ENCODE measurements at regions not wholly inside any gene's neighbourhood (a gene's known extent, or its start where the extent isn't known, plus 50 kb on each side); places are given as distances from the start of the nearest gene placed in this dataset.

GRCh38 chr6:14682812-14683211, 563.1 kb upstream of the JARID2 start:
- Histone ChIP-seq H3K4me1 (ENCODE audit: insufficient read depth, poor library complexity, severe bottlenecking) (no peaks in the 10 kb centered on the region), H3K4me3 (ENCODE audit: severe bottlenecking) (no peak overlapping the region), H3K27me3 (ENCODE audit: insufficient read depth, poor library complexity, severe bottlenecking) (no peaks in the 10 kb centered on the region), H3K27ac (ENCODE audit: poor library complexity, severe bottlenecking) (no peak overlapping the region), H3K9me3 (ENCODE audit: severe bottlenecking) (no peaks in the 10 kb centered on the region), H3K36me3 (ENCODE audit: low read depth) (no peaks in the 10 kb centered on the region)
- no peak for DNase-seq (ENCODE audit: low spot score)
- TF ChIP-seq CTCF (IDR thresholded peaks at IDR 0.05; ENCODE audit: poor library complexity, severe bottlenecking): no peak
- ATAC-seq (ENCODE audit: low read depth): peak; percentile 75

- ATAC-seq (ENCODE audit: low read depth) (no peak), DNase-seq (ENCODE audit: low spot score) (no peak)
- Histone ChIP-seq H3K4me3 (ENCODE audit: severe bottlenecking) (no peak overlapping the region), H3K9me3 (ENCODE audit: severe bottlenecking) (no peaks in the 10 kb centered on the region), H3K27me3 (ENCODE audit: insufficient read depth, poor library complexity, severe bottlenecking) (no peaks in the 10 kb centered on the region), H3K4me1 (ENCODE audit: insufficient read depth, poor library complexity, severe bottlenecking) (no peaks in the 10 kb centered on the region), H3K27ac (ENCODE audit: poor library complexity, severe bottlenecking) (no peak overlapping the region), H3K36me3 (ENCODE audit: low read depth) (no peaks in the 10 kb centered on the region)
- TF ChIP-seq CTCF (IDR thresholded peaks at IDR 0.05; ENCODE audit: poor library complexity, severe bottlenecking): no peak
Observed at GRCh38 chr6:14689639-14690038, 556.2 kb upstream of the JARID2 start.

GRCh38 chr6:14690120-14691056, 555.5 kb upstream of the JARID2 start:
- no peaks in the 10 kb centered on the region for H3K9me3 ChIP-seq (ENCODE audit: severe bottlenecking)
- H3K4me1 ChIP-seq (ENCODE audit: insufficient read depth, poor library complexity, severe bottlenecking): no peaks in the 10 kb centered on the region
- TF ChIP-seq CTCF (IDR thresholded peaks at IDR 0.05; ENCODE audit: poor library complexity, severe bottlenecking): no peak
- H3K36me3 ChIP-seq (ENCODE audit: low read depth): no peaks in the 10 kb centered on the region
- no peaks in the 10 kb centered on the region for H3K27me3 ChIP-seq (ENCODE audit: insufficient read depth, poor library complexity, severe bottlenecking)
- DNase-seq (ENCODE audit: low spot score): no peak
- H3K27ac ChIP-seq (ENCODE audit: poor library complexity, severe bottlenecking): no peak overlapping the region
- no peak for ATAC-seq (ENCODE audit: low read depth)
- H3K4me3 ChIP-seq (ENCODE audit: severe bottlenecking): no peak overlapping the region

GRCh38 chr6:14692208-14692607, 553.7 kb upstream of the JARID2 start:
- no peak overlapping the region for H3K4me3 ChIP-seq (ENCODE audit: severe bottlenecking)
- H3K36me3 ChIP-seq (ENCODE audit: low read depth): no peaks in the 10 kb centered on the region
- H3K27ac ChIP-seq (ENCODE audit: poor library complexity, severe bottlenecking): no peak overlapping the region
- H3K4me1 ChIP-seq (ENCODE audit: insufficient read depth, poor library complexity, severe bottlenecking): no peaks in the 10 kb centered on the region
- no peak for TF ChIP-seq CTCF (IDR thresholded peaks at IDR 0.05; ENCODE audit: poor library complexity, severe bottlenecking)
- no peak for DNase-seq (ENCODE audit: low spot score)
- ATAC-seq (ENCODE audit: low read depth): no peak
- H3K9me3 ChIP-seq (ENCODE audit: severe bottlenecking): no peaks in the 10 kb centered on the region
- H3K27me3 ChIP-seq (ENCODE audit: insufficient read depth, poor library complexity, severe bottlenecking): no peaks in the 10 kb centered on the region
